IPS-18a (cell line): ENCODE measurements at regions not wholly inside any gene's neighbourhood (a gene's known extent, or its start where the extent isn't known, plus 50 kb on each side); places are given as distances from the start of the nearest gene placed in this dataset.

ENCODE experiments used
- H3K27ac ChIP-seq: one replicate; pipeline ENCODE4 v1.5.1; 2013; ENCODE audit warnings: low read length
- H3K27me3 ChIP-seq: one replicate; pipeline ENCODE4 v1.6.1; 2013; ENCODE audit warnings: mild to moderate bottlenecking, low read length; ENCODE audit not compliant: control insufficient read depth, insufficient read depth
- H3K36me3 ChIP-seq: one replicate; pipeline ENCODE4 v1.6.1; 2013; ENCODE audit warnings: low read depth, low read length; ENCODE audit not compliant: control insufficient read depth
- H3K4me1 ChIP-seq: one replicate; pipeline ENCODE4 v1.6.1; 2013; ENCODE audit warnings: low read depth, low read length; ENCODE audit not compliant: control insufficient read depth
- H3K4me3 ChIP-seq: one replicate; pipeline ENCODE4 v1.5.1; 2013; ENCODE audit warnings: low read length
- H3K9ac ChIP-seq: one replicate; pipeline ENCODE4 v1.6.1; 2013; ENCODE audit warnings: mild to moderate bottlenecking, low read length, moderate library complexity
- H3K9me3 ChIP-seq: one replicate; pipeline ENCODE4 v1.6.1; 2013; ENCODE audit warnings: low read depth, low read length; ENCODE audit not compliant: control insufficient read depth

GRCh38 chr3:182364323-182364722, 429.0 kb upstream of the ATP11B start:
- H3K27ac ChIP-seq: no peak overlapping the region
- no peak overlapping the region for H3K4me3 ChIP-seq
- no peaks in the 10 kb centered on the region for H3K4me1 ChIP-seq
- H3K36me3 ChIP-seq: no peaks in the 10 kb centered on the region
- H3K27me3 ChIP-seq: no peaks in the 10 kb centered on the region
- no peak overlapping the region for H3K9ac ChIP-seq
- no peaks in the 10 kb centered on the region for H3K9me3 ChIP-seq

- no peaks in the 10 kb centered on the region for H3K9me3 ChIP-seq
- H3K4me3 ChIP-seq: no peak overlapping the region
- H3K36me3 ChIP-seq: no peaks in the 10 kb centered on the region
- no peaks in the 10 kb centered on the region for H3K4me1 ChIP-seq
- H3K27ac ChIP-seq: no peak overlapping the region
- H3K27me3 ChIP-seq: no peaks in the 10 kb centered on the region
- H3K9ac ChIP-seq: no peak overlapping the region
Measured at GRCh38 chr3:182364723-182365650, 428.3 kb upstream of the ATP11B start.

- Histone ChIP-seq H3K9me3 (no peaks in the 10 kb centered on the region), H3K9ac (no peak overlapping the region), H3K27ac (no peak overlapping the region), H3K27me3 (no peaks in the 10 kb centered on the region), H3K4me3 (no peak overlapping the region), H3K36me3 (no peaks in the 10 kb centered on the region), H3K4me1 (no peaks in the 10 kb centered on the region)
Measured at GRCh38 chr3:182366746-182367145, 426.6 kb upstream of the ATP11B start.

- H3K4me1 ChIP-seq: no peaks in the 10 kb centered on the region
- H3K27me3 ChIP-seq: no peaks in the 10 kb centered on the region
- H3K9ac ChIP-seq: no peak overlapping the region
- H3K36me3 ChIP-seq: no peaks in the 10 kb centered on the region
- no peaks in the 10 kb centered on the region for H3K9me3 ChIP-seq
- H3K27ac ChIP-seq: no peak overlapping the region
- H3K4me3 ChIP-seq: no peak overlapping the region
Measured at GRCh38 chr3:182369861-182370260, 423.4 kb upstream of the ATP11B start.

- no peaks in the 10 kb centered on the region for H3K27me3 ChIP-seq
Measured at GRCh38 chr3:182370949-182371348, 422.4 kb upstream of the ATP11B start.

GRCh38 chr3:182375916-182376315, 417.4 kb upstream of the ATP11B start:
- Histone ChIP-seq H3K4me3 (no peak overlapping the region), H3K27me3 (no peaks in the 10 kb centered on the region), H3K9me3 (no peaks in the 10 kb centered on the region), H3K4me1 (peaks cover 10% of the 10 kb centered on the region), H3K9ac (no peak overlapping the region), H3K36me3 (no peaks in the 10 kb centered on the region), H3K27ac (no peak overlapping the region)

More at GRCh38 chr3:182370949-182371348, 422.4 kb upstream of the ATP11B start:
- Histone ChIP-seq H3K4me1 (peaks cover under 1% of the 10 kb centered on the region), H3K9me3 (no peaks in the 10 kb centered on the region), H3K4me3 (no peak overlapping the region), H3K9ac (no peak overlapping the region), H3K36me3 (no peaks in the 10 kb centered on the region), H3K27ac (no peak overlapping the region)

GRCh38 chr3:182382112-182382857, 411.0 kb upstream of the ATP11B start:
- H3K36me3 ChIP-seq: no peaks in the 10 kb centered on the region
- no peak overlapping the region for H3K9ac ChIP-seq
- H3K4me3 ChIP-seq: no peak overlapping the region
- H3K9me3 ChIP-seq: no peaks in the 10 kb centered on the region
- H3K4me1 ChIP-seq: peaks cover 12% of the 10 kb centered on the region
- peaks cover 24% of the 10 kb centered on the region for H3K27me3 ChIP-seq
- H3K27ac ChIP-seq: no peak overlapping the region

- Histone ChIP-seq H3K27me3 (peaks cover 25% of the 10 kb centered on the region), H3K36me3 (no peaks in the 10 kb centered on the region), H3K9me3 (no peaks in the 10 kb centered on the region), H3K4me3 (no peak overlapping the region), H3K9ac (no peak overlapping the region), H3K27ac (no peak overlapping the region), H3K4me1 (peaks cover 12% of the 10 kb centered on the region)
Measured at GRCh38 chr3:182384221-182384620, 409.1 kb upstream of the ATP11B start.

- no peak overlapping the region for H3K9ac ChIP-seq
- H3K27me3 ChIP-seq: peaks cover 25% of the 10 kb centered on the region
- H3K36me3 ChIP-seq: no peaks in the 10 kb centered on the region
- no peak overlapping the region for H3K27ac ChIP-seq
- no peaks in the 10 kb centered on the region for H3K9me3 ChIP-seq
- peaks cover 12% of the 10 kb centered on the region for H3K4me1 ChIP-seq
- H3K4me3 ChIP-seq: no peak overlapping the region
Measured at GRCh38 chr3:182385356-182385755, 407.9 kb upstream of the ATP11B start.

- Histone ChIP-seq H3K4me1 (peaks cover 17% of the 10 kb centered on the region), H3K27ac (no peak overlapping the region), H3K36me3 (no peaks in the 10 kb centered on the region), H3K9me3 (no peaks in the 10 kb centered on the region), H3K4me3 (no peak overlapping the region), H3K9ac (no peak overlapping the region), H3K27me3 (peaks cover 25% of the 10 kb centered on the region)
Measured at GRCh38 chr3:182388506-182388905, 404.8 kb upstream of the ATP11B start.

- Histone ChIP-seq H3K4me3 (no peak overlapping the region), H3K9ac (no peak overlapping the region), H3K27ac (no peak overlapping the region), H3K4me1 (peaks cover 21% of the 10 kb centered on the region), H3K36me3 (no peaks in the 10 kb centered on the region), H3K9me3 (no peaks in the 10 kb centered on the region), H3K27me3 (peaks cover 17% of the 10 kb centered on the region)
Measured at GRCh38 chr3:182389071-182389815, 404.1 kb upstream of the ATP11B start.
